ENCODE measurements at regions not wholly inside any gene's neighbourhood (a gene's known extent, or its start where the extent isn't known, plus 50 kb on each side); places are given as distances from the start of the nearest gene placed in this dataset.
"Not testable (repeated sequence)": the region's sequence is repeated elsewhere in the genome, so short reads cannot be mapped to it uniquely, and the experiment has no call there.

DNA sequence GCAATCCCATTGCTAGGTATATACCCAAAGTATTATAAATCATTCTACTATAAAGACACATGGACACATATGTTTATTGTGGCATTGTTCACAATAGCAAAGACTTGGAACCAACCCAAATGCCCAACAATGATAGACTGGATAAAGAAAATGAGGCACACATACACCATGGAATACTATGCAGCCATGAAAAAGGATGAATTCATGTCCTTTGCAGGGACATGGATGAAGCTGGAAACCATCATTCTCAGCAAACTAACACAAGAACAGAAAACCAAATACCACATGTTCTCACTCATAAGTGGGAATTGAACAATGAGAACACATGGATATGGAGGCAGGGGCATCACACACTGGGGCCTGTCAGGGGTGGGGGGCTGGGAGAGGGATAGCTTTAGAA is 249.4 kb downstream of the UBE3D start:
- H3K4me3 Mint-ChIP-seq; CTCF ChIA-PET; H3K9me3 Mint-ChIP-seq (ENCODE audit: insufficient read depth); H3K4me1 Mint-ChIP-seq (ENCODE audit: low read depth); POLR2A ChIA-PET; ATAC-seq; DNase-seq; H3K27ac Mint-ChIP-seq; H3K36me3 Mint-ChIP-seq (ENCODE audit: low read depth); H3K27me3 Mint-ChIP-seq (ENCODE audit: low read depth): not testable (repeated sequence)

DNA sequence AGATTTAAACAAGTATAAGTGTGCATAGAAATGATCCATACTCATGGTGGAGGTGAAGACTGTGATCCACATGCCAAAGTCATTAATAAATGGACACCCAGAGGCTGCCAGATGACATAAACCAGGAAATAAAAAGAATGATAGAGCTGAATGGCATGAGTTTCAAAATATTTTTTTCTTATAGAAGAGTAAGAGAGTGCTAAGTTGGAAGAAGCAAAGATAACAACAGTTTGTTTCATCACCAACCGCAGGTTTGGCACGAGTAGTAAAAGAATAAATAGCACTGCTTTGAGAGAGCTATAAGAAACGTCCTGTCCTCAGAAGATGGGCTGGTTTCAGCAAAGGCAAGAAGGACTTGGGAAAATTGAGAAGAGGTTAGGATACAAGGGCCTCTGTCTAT is 246.9 kb downstream of the UBE3D start:
- POLR2A ChIA-PET = no interaction called here
- no peaks in the 10 kb centered on the region for H3K36me3 Mint-ChIP-seq (ENCODE audit: low read depth)
- ATAC-seq (no peak), DNase-seq (no peak)
- no peaks in the 10 kb centered on the region for H3K27me3 Mint-ChIP-seq (ENCODE audit: low read depth)
- H3K27ac Mint-ChIP-seq = no peak overlapping the region
- CTCF ChIA-PET = no interaction called here
- H3K4me1 Mint-ChIP-seq (ENCODE audit: low read depth) = no peaks in the 10 kb centered on the region
- H3K9me3 Mint-ChIP-seq (ENCODE audit: insufficient read depth) = no peaks in the 10 kb centered on the region
- H3K4me3 Mint-ChIP-seq = no peak overlapping the region

GRCh38 chr6:82823361-82823760 is 242.3 kb downstream of the UBE3D start:
- Mint-ChIP-seq H3K27me3 (ENCODE audit: low read depth) (no peaks in the 10 kb centered on the region), H3K36me3 (ENCODE audit: low read depth) (no peaks in the 10 kb centered on the region), H3K4me3 (no peak overlapping the region), H3K9me3 (ENCODE audit: insufficient read depth) (no peaks in the 10 kb centered on the region), H3K27ac (no peak overlapping the region), H3K4me1 (ENCODE audit: low read depth) (no peaks in the 10 kb centered on the region)
- ChIA-PET POLR2A (no interaction called here), CTCF (no interaction called here)
- ATAC-seq (no peak), DNase-seq (no peak)

DNA sequence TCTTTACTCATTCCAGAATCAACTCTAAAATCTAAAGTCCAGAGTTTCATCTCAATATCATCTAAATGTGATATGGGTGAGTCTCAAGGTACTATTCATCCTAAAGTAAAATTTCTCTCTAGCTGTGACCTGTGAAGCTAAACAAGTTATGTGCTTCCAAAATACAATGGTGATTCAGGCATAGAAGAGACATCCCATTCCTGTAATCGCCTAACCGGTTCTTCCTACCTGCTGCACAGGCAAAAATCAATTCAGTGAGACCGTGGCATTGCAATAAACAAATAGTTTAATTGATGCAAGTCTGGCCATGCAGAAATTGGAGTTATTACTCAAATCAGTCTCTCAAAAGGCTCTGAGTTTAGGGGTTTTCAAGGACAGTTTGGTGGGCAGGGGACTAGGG is 232.8 kb downstream of the UBE3D start:
- ChIA-PET POLR2A (no interaction called here), CTCF (no interaction called here)
- no peak for ATAC-seq
- H3K9me3 Mint-ChIP-seq (ENCODE audit: insufficient read depth) = no peaks in the 10 kb centered on the region
- no peaks in the 10 kb centered on the region for H3K4me1 Mint-ChIP-seq (ENCODE audit: low read depth)
- H3K36me3 Mint-ChIP-seq (ENCODE audit: low read depth) = no peaks in the 10 kb centered on the region
- no peak overlapping the region for H3K27ac Mint-ChIP-seq
- no peak for DNase-seq
- H3K27me3 Mint-ChIP-seq (ENCODE audit: low read depth) = peaks cover 2% of the 10 kb centered on the region
- H3K4me3 Mint-ChIP-seq = no peak overlapping the region

DNA sequence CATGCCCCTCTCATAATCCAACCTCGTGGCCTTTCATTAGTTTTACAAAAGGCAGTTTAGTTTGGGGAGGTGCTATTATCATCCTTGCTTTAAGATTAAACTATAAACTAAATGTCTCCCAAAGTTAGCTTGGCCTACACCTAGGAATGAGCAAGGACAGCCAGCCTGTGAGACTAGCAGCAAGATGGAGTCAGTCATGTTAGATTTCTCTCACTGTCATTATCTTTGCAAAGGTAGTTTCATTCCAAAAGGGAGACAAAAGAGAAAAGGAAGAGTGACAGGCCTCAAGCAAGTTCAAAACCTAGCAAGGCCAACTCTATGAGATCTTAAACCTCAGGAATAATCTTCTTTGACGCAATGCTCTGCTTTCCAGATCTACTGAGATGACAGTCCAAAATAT is 232.2 kb downstream of the UBE3D start:
- Mint-ChIP-seq H3K4me3 (no peak overlapping the region), H3K4me1 (ENCODE audit: low read depth) (no peaks in the 10 kb centered on the region), H3K36me3 (ENCODE audit: low read depth) (no peaks in the 10 kb centered on the region), H3K9me3 (ENCODE audit: insufficient read depth) (no peaks in the 10 kb centered on the region), H3K27ac (no peak overlapping the region), H3K27me3 (ENCODE audit: low read depth) (peaks cover 2% of the 10 kb centered on the region)
- ChIA-PET CTCF (no interaction called here), POLR2A (no interaction called here)
- ATAC-seq = no peak
- DNase-seq = no peak

DNA sequence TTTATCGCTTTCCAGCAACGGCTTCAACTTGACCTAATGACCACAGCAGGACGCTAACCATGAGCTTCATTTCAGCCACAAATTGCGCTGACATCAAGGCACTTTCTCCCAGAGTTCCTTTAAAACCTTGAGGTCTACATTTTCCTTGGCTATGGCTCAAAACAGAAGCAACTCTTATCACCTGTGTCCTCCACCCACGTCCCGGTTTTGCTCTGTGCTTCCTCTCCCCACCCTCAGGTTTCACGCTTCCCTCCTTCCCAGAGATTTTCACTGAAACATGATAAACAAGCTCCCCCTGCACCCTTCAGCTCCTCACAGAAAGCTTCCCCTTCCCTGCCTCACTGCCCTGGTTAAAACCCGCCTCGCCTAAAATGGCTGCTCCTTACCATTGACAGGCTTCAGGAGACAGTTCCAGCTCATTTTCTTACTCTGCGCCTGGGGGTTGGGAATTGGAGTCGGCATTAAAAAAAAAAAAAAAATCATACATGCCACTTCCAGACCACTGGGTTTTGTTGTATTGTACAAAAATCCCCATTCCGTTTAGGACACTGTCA is 229.5 kb downstream of the UBE3D start:
- Mint-ChIP-seq H3K27me3 (ENCODE audit: low read depth) (peaks cover 2% of the 10 kb centered on the region), H3K4me3 (no peak overlapping the region), H3K27ac (no peak overlapping the region), H3K36me3 (ENCODE audit: low read depth) (no peaks in the 10 kb centered on the region), H3K9me3 (ENCODE audit: insufficient read depth) (no peaks in the 10 kb centered on the region), H3K4me1 (ENCODE audit: low read depth) (no peaks in the 10 kb centered on the region)
- ATAC-seq (no peak), DNase-seq (no peak)
- POLR2A ChIA-PET = no interaction called here
- CTCF ChIA-PET = no interaction called here

GRCh38 chr6:82840571-82840970 is 225.1 kb downstream of the UBE3D start:
- Mint-ChIP-seq H3K27ac (no peak overlapping the region), H3K27me3 (ENCODE audit: low read depth) (no peaks in the 10 kb centered on the region), H3K4me3 (no peak overlapping the region), H3K4me1 (ENCODE audit: low read depth) (no peaks in the 10 kb centered on the region), H3K9me3 (ENCODE audit: insufficient read depth) (no peaks in the 10 kb centered on the region), H3K36me3 (ENCODE audit: low read depth) (no peaks in the 10 kb centered on the region)
- DNase-seq (no peak), ATAC-seq (no peak)
- CTCF ChIA-PET = no interaction called here
- POLR2A ChIA-PET = no interaction called here

DNA sequence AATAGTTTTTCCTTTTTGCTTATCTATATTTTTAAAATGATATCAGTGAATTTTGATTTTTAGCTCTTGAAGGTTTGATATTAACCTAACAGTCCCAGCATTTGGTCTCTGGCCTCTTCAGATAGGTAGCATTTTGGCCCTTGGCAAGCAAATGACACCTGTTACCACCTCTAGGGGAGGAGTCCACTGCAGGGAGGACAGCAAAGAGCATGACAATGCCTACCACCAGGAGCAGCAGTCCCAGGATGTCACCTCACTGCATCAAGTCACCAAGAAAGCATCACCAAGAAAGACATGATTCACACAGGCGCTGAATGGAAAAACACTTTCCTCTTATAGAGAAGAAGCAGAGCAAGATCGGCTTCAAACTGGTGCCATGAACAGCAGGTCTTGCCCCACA is 224.3 kb downstream of the UBE3D start:
- Mint-ChIP-seq H3K27ac (no peak overlapping the region), H3K4me3 (no peak overlapping the region), H3K27me3 (ENCODE audit: low read depth) (no peaks in the 10 kb centered on the region), H3K9me3 (ENCODE audit: insufficient read depth) (no peaks in the 10 kb centered on the region), H3K4me1 (ENCODE audit: low read depth) (no peaks in the 10 kb centered on the region), H3K36me3 (ENCODE audit: low read depth) (no peaks in the 10 kb centered on the region)
- POLR2A ChIA-PET = no interaction called here
- DNase-seq (no peak), ATAC-seq (no peak)
- CTCF ChIA-PET = no interaction called here

Data from activated CD8-positive, alpha-beta T cell treated with anti-CD3 and anti-CD28 coated beads, Interleukin-2, amount 10 ng/mL, durations not matched to agents 7 days and 5 days (primary cell).